Transverse colon (tissue), 4 donors: ENCODE measurements at regions not wholly inside any gene's neighbourhood (a gene's known extent, or its start where the extent isn't known, plus 50 kb on each side); places are given as distances from the start of the nearest gene placed in this dataset.

Experiments
- DNase-seq: peaks from one replicate; pipeline ENCODE4 v3.0.0-alpha.2; 2019
- H3K27ac ChIP-seq, 4 donors: fragments of 200-600 bp; sonication (generic); 2 replicates each; pipeline ENCODE4 v1.5.1; 2016 to 2018; ENCODE audit warnings: inconsistent platforms in 4 of 4
- H3K27me3 ChIP-seq: fragments of 200-600 bp; sonication (generic); 2 replicates; pipeline ENCODE4 v1.5.1; 2017; ENCODE audit warnings: inconsistent platforms
- H3K36me3 ChIP-seq, 4 donors: fragments of 200-600 bp; sonication (generic); 2 replicates each; pipeline ENCODE4 v1.5.1; 2017 to 2019; ENCODE audit warnings: inconsistent platforms in 4 of 4
- H3K4me1 ChIP-seq, 4 donors: fragments of 200-600 bp; sonication (generic); 2 replicates each; pipeline ENCODE4 v1.5.1; 2017 to 2020; ENCODE audit warnings: inconsistent platforms in 4 of 4
- H3K4me3 ChIP-seq, 4 donors: fragments of 200-600 bp; sonication (generic); 1 replicate in 1 of 4; 2 replicates in 3 of 4; pipeline versions ENCODE4 v1.5.1 to v1.6.1; 2017 to 2019; ENCODE audit warnings: inconsistent platforms in 4 of 4
- H3K9me3 ChIP-seq, 2 donors: fragments of 200-600 bp; sonication (generic); 2 replicates each; pipeline ENCODE4 v1.5.1; 2017 to 2019; ENCODE audit warnings: inconsistent platforms in 2 of 2
- EP300 ChIP-seq: sonication (generic); formaldehyde crosslinking; IDR thresholded peaks from one replicate; pipeline ENCODE4 v1.6.1; 2017; ENCODE audit warnings: antibody characterized with exemption, low read depth
- POLR2A ChIP-seq: fragments of 450-650 bp; IDR thresholded peaks from one replicate; pipeline ENCODE4 v1.6.1; 2016; ENCODE audit warnings: antibody characterized with exemption, mild to moderate bottlenecking, moderate library complexity
- POLR2AphosphoS5 ChIP-seq, 3 donors: sonication (generic); formaldehyde crosslinking; IDR thresholded peaks; one replicate each; pipeline ENCODE4 v1.6.1; 2016; ENCODE audit warnings: antibody characterized with exemption in 3 of 3
- WGBS, 2 donors: methylation state at CpG; one replicate each; pipeline ENCODE4 v1.1.5; 2018; ENCODE audit warnings: low coverage in 1 of 2; 5-methylcytosine and 5-hydroxymethylcytosine counted together
- in situ Hi-C, 4 donors: fragments of 200-750 bp; cut with MboI; loops; one replicate each; pipeline versions ENCODE4 v1.15.0 to v1.15.1; 2017; ENCODE audit warnings: low sequenced_read_pairs in 3 of 4, low pct_ligation_motif_present in 1 of 4, low pct_unique_long_range_greater_than_20kb in 1 of 4
- intact Hi-C: fragments of 100-400 bp; cut with DNase I; formaldehyde crosslinking; loops from one replicate; pipeline ENCODE4 v1.15.1; 2023; ENCODE audit warnings: low total_unique reads
- TF ChIP-seq, protein P1 (sequence below), 5 experiments: fragments of 200-600 bp in 3 of 5; fragments of 450-650 bp in 2 of 5; sonication (generic) in 3 of 5; IDR thresholded peaks; 1 replicate in 2 of 5; 2 replicates in 3 of 5; pipeline ENCODE4 v1.5.1; 2016 to 2017; ENCODE audit warnings: antibody characterized with exemption in 5 of 5, inconsistent platforms in 3 of 5, mild to moderate bottlenecking in 2 of 5, moderate library complexity in 1 of 5

DNA sequence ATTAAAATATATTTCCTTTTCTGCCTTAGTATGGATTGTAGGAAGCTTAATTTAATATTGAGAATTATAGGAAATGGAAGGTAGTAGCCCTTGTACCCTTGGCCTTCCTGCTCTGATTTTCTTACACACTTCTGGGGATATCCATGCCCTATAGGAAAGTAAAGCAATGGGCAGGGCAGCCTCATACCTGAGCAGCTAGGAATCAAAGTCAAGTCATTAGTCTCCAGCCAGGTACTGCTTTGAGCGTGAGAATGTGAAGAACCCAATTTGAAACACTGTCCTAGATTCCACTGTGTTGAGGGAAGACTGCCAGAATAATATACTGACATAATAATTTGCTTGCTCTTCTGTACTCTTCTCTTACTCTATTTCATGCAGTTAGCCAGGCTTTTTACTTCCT lies 51.0 kb upstream of the L3MBTL3 start:
- TF ChIP-seq POLR2A, result no peak
- no peak for TF ChIP-seq POLR2AphosphoS5 (IDR thresholded peaks at IDR 0.05)
- TF ChIP-seq, protein P1, sequence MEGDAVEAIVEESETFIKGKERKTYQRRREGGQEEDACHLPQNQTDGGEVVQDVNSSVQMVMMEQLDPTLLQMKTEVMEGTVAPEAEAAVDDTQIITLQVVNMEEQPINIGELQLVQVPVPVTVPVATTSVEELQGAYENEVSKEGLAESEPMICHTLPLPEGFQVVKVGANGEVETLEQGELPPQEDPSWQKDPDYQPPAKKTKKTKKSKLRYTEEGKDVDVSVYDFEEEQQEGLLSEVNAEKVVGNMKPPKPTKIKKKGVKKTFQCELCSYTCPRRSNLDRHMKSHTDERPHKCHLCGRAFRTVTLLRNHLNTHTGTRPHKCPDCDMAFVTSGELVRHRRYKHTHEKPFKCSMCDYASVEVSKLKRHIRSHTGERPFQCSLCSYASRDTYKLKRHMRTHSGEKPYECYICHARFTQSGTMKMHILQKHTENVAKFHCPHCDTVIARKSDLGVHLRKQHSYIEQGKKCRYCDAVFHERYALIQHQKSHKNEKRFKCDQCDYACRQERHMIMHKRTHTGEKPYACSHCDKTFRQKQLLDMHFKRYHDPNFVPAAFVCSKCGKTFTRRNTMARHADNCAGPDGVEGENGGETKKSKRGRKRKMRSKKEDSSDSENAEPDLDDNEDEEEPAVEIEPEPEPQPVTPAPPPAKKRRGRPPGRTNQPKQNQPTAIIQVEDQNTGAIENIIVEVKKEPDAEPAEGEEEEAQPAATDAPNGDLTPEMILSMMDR (IDR thresholded peaks at IDR 0.05), result no peak
- TF ChIP-seq EP300, result no peak
- no peaks in the 10 kb centered on the region for H3K4me1 ChIP-seq
- intact Hi-C loops (no loop called here), in situ Hi-C loops (no loop called here)
- H3K36me3 ChIP-seq, result no peaks in the 10 kb centered on the region
- 71 to 83% methylated on average over 1 of the region's 1 CpG for WGBS, 2 donors
- no peaks in the 10 kb centered on the region for H3K27me3 ChIP-seq
- H3K27ac ChIP-seq, result no peak overlapping the region
- no peak for DNase-seq
- no peaks in the 10 kb centered on the region for H3K9me3 ChIP-seq
- no peak overlapping the region for H3K4me3 ChIP-seq

DNA sequence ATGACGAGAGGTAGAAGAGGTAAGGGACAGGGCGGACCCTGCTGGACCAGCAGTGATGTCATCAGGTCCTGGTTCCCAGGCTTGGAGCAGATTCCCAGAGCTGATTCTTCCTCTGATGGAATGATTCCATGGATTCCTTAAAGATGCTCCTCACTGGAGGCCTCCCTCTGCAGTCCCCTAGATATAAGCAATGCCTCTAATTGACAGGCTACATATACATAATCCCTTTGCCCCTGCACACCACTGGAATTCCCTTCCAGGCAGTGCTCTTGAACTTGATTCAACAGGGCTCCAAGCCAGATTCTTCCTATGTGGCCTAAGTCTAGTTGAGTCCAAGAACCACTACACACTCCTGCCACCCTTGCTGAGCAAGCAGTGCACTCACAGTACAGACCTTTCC lies 52.3 kb upstream of the L3MBTL3 start:
- Histone ChIP-seq H3K27me3 (no peaks in the 10 kb centered on the region), H3K4me3 (no peak overlapping the region), H3K27ac (no peak overlapping the region), H3K36me3 (no peaks in the 10 kb centered on the region), H3K9me3 (no peaks in the 10 kb centered on the region), H3K4me1 (no peaks in the 10 kb centered on the region)
- no peak for DNase-seq
- no peak for TF ChIP-seq EP300
- TF ChIP-seq, protein P1 (IDR thresholded peaks at IDR 0.05), result no peak
- TF ChIP-seq POLR2A, result no peak
- TF ChIP-seq POLR2AphosphoS5 (IDR thresholded peaks at IDR 0.05), result no peak
- in situ Hi-C loops, result no loop called here
- WGBS, 2 donors, result 91 to 100% methylated on average over 2 of the region's 2 CpGs
- intact Hi-C loops, result no loop called here

DNA sequence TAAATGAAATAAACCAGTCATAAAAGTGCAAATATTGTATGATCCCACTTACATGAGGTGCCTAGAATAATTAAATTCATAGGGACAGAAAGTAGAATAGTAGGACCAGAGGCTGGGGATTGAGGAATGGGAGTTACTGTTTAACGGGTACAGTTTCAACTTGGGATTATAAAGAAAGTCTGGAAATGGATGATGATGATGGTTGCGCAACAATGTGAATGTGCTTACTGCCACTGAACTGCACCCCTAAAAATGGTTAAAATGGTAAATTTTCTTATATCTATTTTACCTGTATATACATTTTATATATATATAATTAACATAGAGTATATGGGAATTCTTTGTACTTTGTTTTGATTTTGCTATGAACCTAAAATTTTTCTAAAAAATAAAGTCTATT lies 53.3 kb upstream of the L3MBTL3 start:
- intact Hi-C loops, result no loop called here
- DNase-seq, result no peak
- WGBS, 2 donors, result 93 to 97% methylated on average over 2 of the region's 2 CpGs
- in situ Hi-C loops, result no loop called here
- Histone ChIP-seq H3K36me3 (no peaks in the 10 kb centered on the region), H3K4me1 (no peaks in the 10 kb centered on the region), H3K27me3 (no peaks in the 10 kb centered on the region), H3K9me3 (no peaks in the 10 kb centered on the region), H3K27ac (no peak overlapping the region), H3K4me3 (no peak overlapping the region)
- no peak for TF ChIP-seq POLR2AphosphoS5 (IDR thresholded peaks at IDR 0.05)
- TF ChIP-seq POLR2A, result no peak
- TF ChIP-seq, protein P1 (IDR thresholded peaks at IDR 0.05), result no peak
- no peak for TF ChIP-seq EP300

DNA sequence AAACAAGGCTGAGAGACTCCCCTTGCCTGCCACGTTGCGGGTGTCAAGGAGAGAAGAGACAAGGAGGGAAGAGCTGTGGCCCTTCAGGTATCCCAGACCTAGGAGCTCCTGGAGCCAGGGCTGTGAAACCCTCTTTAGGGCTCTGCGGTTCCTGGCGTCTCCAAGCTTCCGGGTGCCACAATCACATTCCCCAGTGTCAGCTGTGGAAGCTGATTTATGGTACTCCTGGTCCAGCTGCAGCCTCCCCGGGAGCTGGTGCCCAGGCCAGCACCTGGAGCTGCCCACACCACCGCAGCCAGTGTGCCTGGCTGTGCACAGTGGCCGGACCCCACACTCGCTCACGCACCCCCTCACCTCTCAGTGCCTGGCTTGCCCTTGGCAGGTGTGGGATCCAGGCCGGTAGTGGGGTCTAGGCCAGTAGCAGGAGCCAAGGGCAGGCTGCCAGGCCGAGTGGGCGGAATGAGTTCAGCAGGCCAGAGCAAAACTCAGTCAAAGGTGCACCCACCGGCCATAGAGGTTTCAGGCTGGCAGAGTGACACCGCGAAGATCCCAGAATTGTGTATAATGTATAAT lies 58.9 kb upstream of the L3MBTL3 start:
- no peak for DNase-seq
- TF ChIP-seq, protein P1 (IDR thresholded peaks at IDR 0.05), result no peak
- no peak for TF ChIP-seq POLR2AphosphoS5 (IDR thresholded peaks at IDR 0.05)
- no peak for TF ChIP-seq EP300
- TF ChIP-seq POLR2A, result no peak
- H3K27ac ChIP-seq, result no peak overlapping the region
- no peaks in the 10 kb centered on the region for H3K4me1 ChIP-seq
- no peaks in the 10 kb centered on the region for H3K27me3 ChIP-seq
- H3K9me3 ChIP-seq, result no peaks in the 10 kb centered on the region
- in situ Hi-C loops, result no loop called here
- intact Hi-C loops, result no loop called here
- no peak overlapping the region for H3K4me3 ChIP-seq
- 90% methylated on average over 13 of the region's 16 CpGs; no CpG with 5 or more reads in 1 of the 2 donors for WGBS, 2 donors
- no peaks in the 10 kb centered on the region for H3K36me3 ChIP-seq
